GM21390 (cell line): ENCODE measurements at regions not wholly inside any gene's neighbourhood (a gene's known extent, or its start where the extent isn't known, plus 50 kb on each side); places are given as distances from the start of the nearest gene placed in this dataset.

Experiments
- ATAC-seq: cut with Tn5 transposase; IDR thresholded peaks from one replicate; pipeline ENCODE4 v1.9.1; 2021; ENCODE audit not compliant: unreplicated experiment

GRCh38 chr13:109379930-109380329 lies 406.5 kb downstream of the IRS2 start:
- no peak for ATAC-seq

GRCh38 chr13:109376936-109377335 lies 409.4 kb downstream of the IRS2 start:
- ATAC-seq: no peak

GRCh38 chr13:109374609-109375200 lies 411.7 kb downstream of the IRS2 start:
- ATAC-seq: no peak

GRCh38 chr13:109372666-109373065 lies 413.7 kb downstream of the IRS2 start:
- ATAC-seq: no peak

- no peak for ATAC-seq
Measured at GRCh38 chr13:109371066-109371465, 415.3 kb downstream of the IRS2 start.

GRCh38 chr13:109370496-109370895 lies 415.9 kb downstream of the IRS2 start:
- ATAC-seq: no peak

GRCh38 chr13:109369353-109370052 lies 416.9 kb downstream of the IRS2 start:
- no peak for ATAC-seq

GRCh38 chr13:109368230-109368629 lies 418.2 kb downstream of the IRS2 start:
- ATAC-seq: no peak

- no peak for ATAC-seq
Measured at GRCh38 chr13:109366525-109366924, 419.9 kb downstream of the IRS2 start.

GRCh38 chr13:109363431-109363830 lies 423.0 kb downstream of the IRS2 start:
- ATAC-seq: no peak

- no peak for ATAC-seq
Measured at GRCh38 chr13:109362616-109363015, 423.8 kb downstream of the IRS2 start.

GRCh38 chr13:109361562-109362289 lies 424.7 kb downstream of the IRS2 start:
- no peak for ATAC-seq

GRCh38 chr13:109357751-109358471 lies 428.5 kb downstream of the IRS2 start:
- ATAC-seq: no peak

GRCh38 chr13:109355875-109356434 lies 430.4 kb downstream of the IRS2 start:
- no peak for ATAC-seq

GRCh38 chr13:109355166-109355565 lies 431.2 kb downstream of the IRS2 start:
- no peak for ATAC-seq

GRCh38 chr13:109351236-109351635 lies 435.1 kb downstream of the IRS2 start:
- ATAC-seq: no peak

- ATAC-seq: no peak
Measured at GRCh38 chr13:109348519-109349258, 437.7 kb downstream of the IRS2 start.

GRCh38 chr13:109346060-109346459 lies 440.3 kb downstream of the IRS2 start:
- no peak for ATAC-seq

- ATAC-seq: no peak
Measured at GRCh38 chr13:109345433-109345941, 440.9 kb downstream of the IRS2 start.

- no peak for ATAC-seq
Measured at GRCh38 chr13:109344552-109345157, 441.7 kb downstream of the IRS2 start.
